Right cardiac atrium (tissue), 5 donors: ENCODE measurements at regions not wholly inside any gene's neighbourhood (a gene's known extent, or its start where the extent isn't known, plus 50 kb on each side); places are given as distances from the start of the nearest gene placed in this dataset.

Experiments used
- ATAC-seq, 2 donors: fragments of 200-7000 bp; cut with Tn5 transposase; one replicate each; pipeline versions ENCODE4 v1.8.0 to v1.9.1; 2020; ENCODE audit warnings: moderate library complexity in 2 of 2, mild to moderate bottlenecking in 1 of 2
- DNase-seq, 3 donors: peaks; one replicate each; pipeline ENCODE4 v3.0.0-alpha.2; 2020
- H3K27ac ChIP-seq: one replicate; pipeline ENCODE4 v1.5.1; 2013; ENCODE audit warnings: mild to moderate bottlenecking, low read length, control low read depth, moderate library complexity
- H3K27me3 ChIP-seq: one replicate; pipeline ENCODE4 v1.6.1; 2013; ENCODE audit not compliant: control insufficient read depth, insufficient read depth
- H3K4me1 ChIP-seq: one replicate; pipeline ENCODE4 v1.6.1; 2013; ENCODE audit warnings: low read length; ENCODE audit not compliant: control insufficient read depth, insufficient read depth
- H3K4me3 ChIP-seq: one replicate; pipeline ENCODE4 v1.5.1; 2013; ENCODE audit warnings: low read length, control low read depth
- H3K9me3 ChIP-seq: one replicate; pipeline ENCODE4 v1.6.1; 2013; ENCODE audit warnings: low read length; ENCODE audit not compliant: control insufficient read depth
- WGBS: extraction: QIAGEN DNeasy Blood & Tissue Kit; methylation state at CpG from one replicate; pipeline ENCODE4 v1.1.7; 2013; 5-methylcytosine and 5-hydroxymethylcytosine counted together
- intact Hi-C, 4 donors: fragments of 100-400 bp; cut with DNase I; formaldehyde crosslinking; loops; one replicate each; pipeline versions ENCODE4 v1.11.0 to v1.14.0; 2022 to 2023
- donor health status: healthy with polysubstance abuse.
- donor health status: DM: no; HTN: yes; CAD: no.
- donor health status: DM: no; HTN: no; CAD: no.
- donor health status: DM: no; HTN: yes; CAD: no; lungs with severe emphysema.
- donor health status: DM: yes; HTN: yes; CAD: no.

DNA sequence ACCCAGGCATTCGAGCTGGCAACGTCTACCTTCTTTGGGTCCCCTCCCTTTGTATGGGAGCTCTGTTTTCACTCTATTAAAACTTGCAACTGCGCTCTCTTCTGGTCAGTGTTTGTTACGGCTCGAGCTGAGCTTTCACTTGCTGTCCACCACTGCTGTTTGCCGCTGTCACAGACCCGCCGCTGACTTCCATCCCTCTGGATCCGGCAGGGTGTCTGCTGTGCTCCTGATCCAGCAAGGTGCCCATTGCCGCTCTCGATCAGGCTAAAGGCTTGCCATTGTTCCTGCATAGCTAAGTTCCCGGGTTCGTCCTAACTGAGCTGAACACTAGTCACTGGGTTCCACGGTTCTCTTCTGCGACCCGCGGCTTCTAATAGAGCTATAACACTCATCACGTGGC lies 183.5 kb upstream of the GALNTL6 start:
- no peak for DNase-seq
- Histone ChIP-seq H3K9me3 (no peaks in the 10 kb centered on the region), H3K4me3 (no peak overlapping the region), H3K4me1 (no peaks in the 10 kb centered on the region), H3K27ac (no peak overlapping the region), H3K27me3 (no peaks in the 10 kb centered on the region)
- intact Hi-C loops: no loop called here
- WGBS: 84% methylated on average over 18 of the region's 18 CpGs
- no peak for ATAC-seq

GRCh38 chr4:171629182-171629581 lies 184.0 kb upstream of the GALNTL6 start:
- intact Hi-C loops: no loop called here
- DNase-seq (no peak), ATAC-seq (no peak)
- Histone ChIP-seq H3K4me3 (no peak overlapping the region), H3K27me3 (no peaks in the 10 kb centered on the region), H3K9me3 (no peaks in the 10 kb centered on the region), H3K27ac (no peak overlapping the region), H3K4me1 (no peaks in the 10 kb centered on the region)
- 83% methylated on average over 3 of the region's 3 CpGs for WGBS

DNA sequence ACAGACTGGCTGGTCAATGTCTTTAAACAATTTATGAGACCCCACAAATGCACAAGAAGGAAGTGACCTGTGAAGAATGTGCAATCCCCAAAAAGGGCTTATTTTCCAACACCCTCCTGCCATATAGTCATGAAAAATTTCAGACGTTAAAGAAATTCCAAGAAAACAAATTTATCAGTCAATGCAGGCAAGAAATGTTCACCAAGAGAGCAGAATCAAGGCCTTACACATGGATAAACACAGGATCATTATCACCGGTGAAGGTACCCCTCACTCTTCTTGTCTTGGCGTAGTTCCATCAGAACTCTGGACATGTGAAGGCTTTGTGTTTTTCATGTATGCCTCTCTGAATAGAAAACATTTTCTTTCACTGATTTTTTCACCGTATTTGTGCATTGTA lies 186.7 kb upstream of the GALNTL6 start:
- Histone ChIP-seq H3K9me3 (no peaks in the 10 kb centered on the region), H3K27me3 (no peaks in the 10 kb centered on the region), H3K4me1 (no peaks in the 10 kb centered on the region), H3K4me3 (no peak overlapping the region), H3K27ac (no peak overlapping the region)
- DNase-seq (no peak), ATAC-seq (no peak)
- WGBS: 81% methylated on average over 4 of the region's 4 CpGs
- intact Hi-C loops: no loop called here

DNA sequence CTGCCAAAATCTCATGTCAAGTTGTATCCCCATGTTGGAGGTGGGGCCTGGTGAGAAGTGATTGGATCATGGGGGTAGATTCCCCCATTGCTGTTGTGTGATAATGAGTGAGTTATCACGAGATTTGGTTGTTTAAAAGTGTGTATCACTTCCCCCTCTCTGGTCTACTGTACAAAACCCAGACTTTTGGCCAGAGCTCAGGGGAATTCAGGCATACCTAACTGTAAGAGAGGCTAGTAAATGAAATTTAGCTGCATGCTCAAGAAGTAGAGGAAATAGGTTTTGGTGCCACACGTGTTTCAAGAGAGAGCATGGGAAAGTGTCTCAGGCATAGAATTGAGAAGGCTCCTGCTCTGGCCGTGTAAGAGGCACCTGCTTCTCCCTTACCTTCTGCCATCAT lies 190.5 kb upstream of the GALNTL6 start:
- Histone ChIP-seq H3K9me3 (no peaks in the 10 kb centered on the region), H3K27me3 (no peaks in the 10 kb centered on the region), H3K27ac (no peak overlapping the region), H3K4me3 (no peak overlapping the region), H3K4me1 (no peaks in the 10 kb centered on the region)
- no peak for DNase-seq
- ATAC-seq: no peak
- intact Hi-C loops: no loop called here
- 67% methylated on average over 3 of the region's 3 CpGs for WGBS

GRCh38 chr4:171621646-171622045 lies 191.6 kb upstream of the GALNTL6 start:
- ATAC-seq (no peak), DNase-seq (no peak)
- no peaks in the 10 kb centered on the region for H3K4me1 ChIP-seq
- no peak overlapping the region for H3K27ac ChIP-seq
- no peaks in the 10 kb centered on the region for H3K9me3 ChIP-seq
- intact Hi-C loops: no loop called here
- H3K27me3 ChIP-seq: no peaks in the 10 kb centered on the region
- H3K4me3 ChIP-seq: no peak overlapping the region

DNA sequence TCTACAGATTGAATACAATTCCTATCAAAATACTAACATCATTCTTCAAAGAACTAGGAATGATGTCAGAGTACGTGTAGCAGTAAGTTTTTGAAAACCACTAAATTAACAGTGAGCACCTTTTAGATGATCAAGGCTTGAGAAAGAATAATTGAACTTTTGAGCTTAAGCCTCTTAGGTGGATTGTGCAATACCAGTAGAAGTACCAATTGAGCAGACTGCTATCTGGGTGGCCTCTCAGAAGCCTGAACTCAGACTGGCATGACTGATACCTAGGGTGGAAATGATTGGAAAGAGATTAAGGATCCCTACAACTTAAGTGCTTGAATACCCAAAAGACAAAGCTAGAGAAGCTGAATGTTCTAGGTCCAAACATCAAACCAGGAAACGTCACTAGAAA lies 200.3 kb upstream of the GALNTL6 start:
- intact Hi-C loops: no loop called here
- no peak for ATAC-seq
- Histone ChIP-seq H3K27ac (no peak overlapping the region), H3K4me3 (no peak overlapping the region), H3K9me3 (no peaks in the 10 kb centered on the region), H3K4me1 (no peaks in the 10 kb centered on the region), H3K27me3 (no peaks in the 10 kb centered on the region)
- DNase-seq: no peak
- WGBS: 66% methylated on average over 2 of the region's 2 CpGs

DNA sequence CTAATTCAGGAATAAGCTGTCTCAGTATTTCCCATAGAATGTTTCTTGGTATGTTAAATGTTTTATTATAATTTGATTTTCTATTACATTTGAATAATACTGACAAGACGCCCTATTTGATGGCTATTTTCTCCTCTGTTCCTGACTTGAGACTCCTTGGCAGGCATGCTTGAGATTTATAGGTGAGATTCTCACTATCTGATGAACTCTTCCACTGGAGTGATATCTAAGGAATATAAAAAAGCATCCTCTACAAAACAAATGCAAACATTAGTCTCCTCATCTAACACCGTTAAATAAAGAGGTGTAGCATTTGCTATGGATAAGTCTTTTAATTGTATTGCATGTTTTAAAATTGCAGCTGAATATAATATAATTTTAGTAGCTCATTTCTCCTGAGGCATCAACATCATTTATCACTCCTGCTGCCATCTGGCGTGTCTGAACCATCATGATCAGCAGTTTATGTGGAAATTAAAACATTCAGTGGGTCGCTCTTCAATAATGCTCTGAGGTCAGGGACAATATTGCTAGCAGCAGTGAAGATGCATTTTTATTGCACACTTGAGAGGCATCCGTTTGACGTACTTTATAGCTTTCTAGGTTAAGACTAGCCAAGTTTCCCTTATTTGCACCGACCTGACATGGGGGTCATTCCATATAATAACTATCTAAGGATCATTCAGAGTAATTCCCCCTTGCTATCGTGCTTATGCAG lies 210.4 kb upstream of the GALNTL6 start:
- WGBS: 72% methylated on average over 8 of the region's 8 CpGs
- Histone ChIP-seq H3K27me3 (no peaks in the 10 kb centered on the region), H3K27ac (no peak overlapping the region), H3K4me3 (no peak overlapping the region), H3K9me3 (no peaks in the 10 kb centered on the region), H3K4me1 (no peaks in the 10 kb centered on the region)
- no peak for ATAC-seq
- intact Hi-C loops: no loop called here
- no peak for DNase-seq

DNA sequence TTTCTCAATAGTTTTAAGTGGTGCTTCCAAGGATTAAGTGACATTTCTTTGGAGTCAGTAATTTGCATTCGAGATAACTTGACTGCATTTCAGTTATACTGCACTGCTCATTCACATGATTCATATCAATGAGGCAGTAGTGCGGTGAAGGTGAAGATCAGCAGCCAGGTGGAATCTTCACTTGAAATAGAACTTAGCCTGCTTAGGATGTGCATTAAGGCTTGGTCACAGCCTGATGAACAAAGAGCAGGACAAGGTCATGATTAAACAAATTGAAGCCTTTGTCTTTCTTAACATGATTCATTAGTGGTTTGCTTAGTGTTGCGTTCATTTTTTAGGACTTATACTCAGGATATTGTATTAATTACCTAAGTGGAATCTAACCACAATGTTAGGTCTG lies 212.1 kb upstream of the GALNTL6 start:
- Histone ChIP-seq H3K9me3 (no peaks in the 10 kb centered on the region), H3K27me3 (no peaks in the 10 kb centered on the region), H3K4me3 (no peak overlapping the region), H3K27ac (no peak overlapping the region), H3K4me1 (no peaks in the 10 kb centered on the region)
- intact Hi-C loops: no loop called here
- ATAC-seq: no peak
- WGBS: 87% methylated on average over 3 of the region's 3 CpGs
- no peak for DNase-seq

GRCh38 chr4:171599628-171600027 lies 213.6 kb upstream of the GALNTL6 start:
- intact Hi-C loops: no loop called here
- no peak overlapping the region for H3K4me3 ChIP-seq
- H3K9me3 ChIP-seq: no peaks in the 10 kb centered on the region
- no peak overlapping the region for H3K27ac ChIP-seq
- H3K4me1 ChIP-seq: no peaks in the 10 kb centered on the region
- 74% methylated on average over 3 of the region's 3 CpGs for WGBS
- no peaks in the 10 kb centered on the region for H3K27me3 ChIP-seq
- no peak for DNase-seq
- ATAC-seq: no peak

- 68% methylated on average over 4 of the region's 4 CpGs for WGBS
- DNase-seq: no peak
- no peak overlapping the region for H3K4me3 ChIP-seq
- no peak for ATAC-seq
- H3K9me3 ChIP-seq: no peaks in the 10 kb centered on the region
- H3K27me3 ChIP-seq: no peaks in the 10 kb centered on the region
- H3K27ac ChIP-seq: no peak overlapping the region
- intact Hi-C loops: no loop called here
- no peaks in the 10 kb centered on the region for H3K4me1 ChIP-seq
Observed at GRCh38 chr4:171594293-171594692, 218.9 kb upstream of the GALNTL6 start.

DNA sequence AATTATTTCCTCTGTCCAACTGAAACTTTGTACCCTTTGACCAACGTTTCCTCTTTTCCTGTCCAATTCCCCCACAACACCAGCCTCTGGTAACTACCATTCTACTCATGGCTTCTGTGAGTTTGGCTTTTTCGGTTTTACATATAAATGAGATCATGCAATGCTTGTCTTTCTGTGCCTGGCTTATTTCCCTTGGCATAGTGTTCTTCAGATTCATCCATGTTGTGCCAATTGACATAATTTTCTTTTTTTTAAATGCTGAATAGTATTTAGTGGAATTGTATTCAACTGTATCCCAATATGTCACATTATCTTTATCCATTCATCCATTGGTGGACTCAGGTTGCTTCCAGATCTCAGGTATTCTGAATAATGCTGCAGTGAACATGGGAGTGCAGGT lies 222.5 kb upstream of the GALNTL6 start:
- DNase-seq (no peak), ATAC-seq (no peak)
- H3K9me3 ChIP-seq: no peaks in the 10 kb centered on the region
- no peaks in the 10 kb centered on the region for H3K4me1 ChIP-seq
- WGBS: 43% methylated on average over 2 of the region's 2 CpGs
- no peaks in the 10 kb centered on the region for H3K27me3 ChIP-seq
- intact Hi-C loops: no loop called here
- no peak overlapping the region for H3K27ac ChIP-seq
- no peak overlapping the region for H3K4me3 ChIP-seq

DNA sequence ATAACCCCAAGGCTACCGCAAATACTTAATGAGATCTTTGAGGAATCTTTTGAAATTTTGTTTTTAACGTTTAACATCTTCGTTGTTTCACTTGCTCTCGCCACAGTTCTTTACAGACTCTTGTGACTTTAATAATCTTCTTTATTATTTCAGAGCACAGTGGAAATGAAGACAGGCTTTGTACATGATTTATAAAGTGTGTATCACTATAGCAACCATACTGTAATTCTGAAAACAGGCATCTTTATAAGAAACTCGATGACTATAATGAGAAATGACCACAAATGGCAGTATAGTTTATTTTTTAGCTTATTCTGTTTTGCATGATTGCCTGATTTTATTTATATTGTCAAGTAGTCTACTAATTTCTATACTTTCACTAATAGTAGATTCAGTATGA lies 224.4 kb upstream of the GALNTL6 start:
- DNase-seq (no peak), ATAC-seq (no peak)
- no peak overlapping the region for H3K4me3 ChIP-seq
- H3K27ac ChIP-seq: no peak overlapping the region
- no peaks in the 10 kb centered on the region for H3K9me3 ChIP-seq
- intact Hi-C loops: no loop called here
- H3K4me1 ChIP-seq: no peaks in the 10 kb centered on the region
- H3K27me3 ChIP-seq: no peaks in the 10 kb centered on the region
- WGBS: 76% methylated on average over 5 of the region's 5 CpGs
